ENCODE measurements at regions not wholly inside any gene's neighbourhood (a gene's known extent, or its start where the extent isn't known, plus 50 kb on each side); places are given as distances from the start of the nearest gene placed in this dataset.

DNA sequence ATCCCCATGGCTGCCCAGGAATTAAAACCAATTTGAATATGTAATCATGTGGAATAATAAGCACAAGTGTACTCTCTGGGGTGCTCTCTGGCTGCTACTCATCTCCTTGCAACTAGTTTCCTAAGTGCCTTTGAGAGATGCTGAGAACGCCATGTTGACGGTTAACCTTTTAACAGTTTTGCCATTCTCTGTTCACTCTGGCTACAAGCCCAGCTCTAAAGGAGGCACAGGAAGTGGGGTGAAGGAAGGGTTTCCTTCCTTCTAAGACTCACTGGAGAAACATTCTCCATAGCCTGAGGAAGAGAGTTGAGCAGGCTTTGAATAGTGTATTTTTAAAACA is 122.0 kb upstream of the ZC3H12C start:
- H3K4me1 ChIP-seq (ENCODE audit: control insufficient read depth, insufficient read depth, low read length): no peaks in the 10 kb centered on the region
- H3K36me3 Mint-ChIP-seq (ENCODE audit: low read depth): no peaks in the 10 kb centered on the region
- WGBS, 2 experiments (ENCODE audit: insufficient coverage in 1 of 2, insufficient read length in 1 of 2): 86% methylated on average over 2 of the region's 2 CpGs; no CpG with 5 or more reads in 1 of the 2 experiments
- no peak overlapping the region for H3K4me3 ChIP-seq (ENCODE audit: low read length)
- no peaks in the 10 kb centered on the region for H3K27me3 Mint-ChIP-seq (ENCODE audit: insufficient read depth)
- H3K4me1 Mint-ChIP-seq: no peaks in the 10 kb centered on the region
- H3K27ac Mint-ChIP-seq: no peak overlapping the region
- no peak overlapping the region for H3K4me3 Mint-ChIP-seq
- H3K27me3 ChIP-seq (ENCODE audit: control insufficient read depth, insufficient read depth, low read length, poor library complexity, severe bottlenecking): no peaks in the 10 kb centered on the region
- H3K9me3 Mint-ChIP-seq: no peaks in the 10 kb centered on the region
- DNase-seq: no peak
- no peaks in the 10 kb centered on the region for H3K36me3 ChIP-seq (ENCODE audit: control insufficient read depth, insufficient read depth, low read length)
- H3K9me3 ChIP-seq (ENCODE audit: control insufficient read depth, low read length): no peaks in the 10 kb centered on the region
- TF ChIP-seq, protein P1, sequence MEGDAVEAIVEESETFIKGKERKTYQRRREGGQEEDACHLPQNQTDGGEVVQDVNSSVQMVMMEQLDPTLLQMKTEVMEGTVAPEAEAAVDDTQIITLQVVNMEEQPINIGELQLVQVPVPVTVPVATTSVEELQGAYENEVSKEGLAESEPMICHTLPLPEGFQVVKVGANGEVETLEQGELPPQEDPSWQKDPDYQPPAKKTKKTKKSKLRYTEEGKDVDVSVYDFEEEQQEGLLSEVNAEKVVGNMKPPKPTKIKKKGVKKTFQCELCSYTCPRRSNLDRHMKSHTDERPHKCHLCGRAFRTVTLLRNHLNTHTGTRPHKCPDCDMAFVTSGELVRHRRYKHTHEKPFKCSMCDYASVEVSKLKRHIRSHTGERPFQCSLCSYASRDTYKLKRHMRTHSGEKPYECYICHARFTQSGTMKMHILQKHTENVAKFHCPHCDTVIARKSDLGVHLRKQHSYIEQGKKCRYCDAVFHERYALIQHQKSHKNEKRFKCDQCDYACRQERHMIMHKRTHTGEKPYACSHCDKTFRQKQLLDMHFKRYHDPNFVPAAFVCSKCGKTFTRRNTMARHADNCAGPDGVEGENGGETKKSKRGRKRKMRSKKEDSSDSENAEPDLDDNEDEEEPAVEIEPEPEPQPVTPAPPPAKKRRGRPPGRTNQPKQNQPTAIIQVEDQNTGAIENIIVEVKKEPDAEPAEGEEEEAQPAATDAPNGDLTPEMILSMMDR (conservative IDR thresholded peaks at IDR 0.05): no peak
- no peak overlapping the region for H3K9ac ChIP-seq (ENCODE audit: extremely low read depth, low read length, poor library complexity, severe bottlenecking)
- H3K27ac ChIP-seq (ENCODE audit: low read depth, low read length): no peak overlapping the region

GRCh38 chr11:109972181-109972715 is 120.9 kb upstream of the ZC3H12C start:
- TF ChIP-seq, protein P1 (conservative IDR thresholded peaks at IDR 0.05): no peak
- H3K4me3 ChIP-seq (ENCODE audit: low read length): no peak overlapping the region
- Mint-ChIP-seq H3K27ac (no peak overlapping the region), H3K4me1 (no peaks in the 10 kb centered on the region), H3K27me3 (ENCODE audit: insufficient read depth) (no peaks in the 10 kb centered on the region), H3K4me3 (no peak overlapping the region), H3K36me3 (ENCODE audit: low read depth) (no peaks in the 10 kb centered on the region), H3K9me3 (peaks cover under 1% of the 10 kb centered on the region)
- no peaks in the 10 kb centered on the region for H3K4me1 ChIP-seq (ENCODE audit: control insufficient read depth, insufficient read depth, low read length)
- no peaks in the 10 kb centered on the region for H3K36me3 ChIP-seq (ENCODE audit: control insufficient read depth, insufficient read depth, low read length)
- H3K9ac ChIP-seq (ENCODE audit: extremely low read depth, low read length, poor library complexity, severe bottlenecking): no peak overlapping the region
- H3K9me3 ChIP-seq (ENCODE audit: control insufficient read depth, low read length): no peaks in the 10 kb centered on the region
- no peak for DNase-seq
- WGBS, 2 experiments (ENCODE audit: insufficient coverage in 1 of 2, insufficient read length in 1 of 2): 91 to 96% methylated on average over 5 to 7 of the region's 7 CpGs
- no peak overlapping the region for H3K27ac ChIP-seq (ENCODE audit: low read depth, low read length)
- H3K27me3 ChIP-seq (ENCODE audit: control insufficient read depth, insufficient read depth, low read length, poor library complexity, severe bottlenecking): no peaks in the 10 kb centered on the region

DNA sequence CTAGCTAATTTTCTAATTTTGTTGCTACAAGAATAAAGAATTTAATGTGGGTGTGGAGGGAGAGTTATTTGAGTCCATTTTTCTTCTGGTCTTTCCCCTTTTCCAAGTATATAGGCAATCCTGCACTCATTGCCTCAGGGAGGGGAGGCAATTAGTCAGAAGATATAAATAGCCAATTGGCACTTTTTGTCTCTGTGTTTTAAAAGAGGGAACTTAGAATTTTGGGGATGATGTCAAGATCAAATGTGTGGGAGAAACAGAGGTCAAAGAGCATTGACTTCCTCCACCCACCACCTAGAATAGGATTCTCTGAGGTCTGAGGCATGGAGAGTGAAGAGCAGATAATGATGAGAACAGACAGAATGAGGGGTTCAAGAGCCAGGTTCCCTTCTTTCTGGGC is 120.3 kb upstream of the ZC3H12C start:
- H3K4me1 ChIP-seq (ENCODE audit: control insufficient read depth, insufficient read depth, low read length): no peaks in the 10 kb centered on the region
- H3K27ac Mint-ChIP-seq: no peak overlapping the region
- TF ChIP-seq, protein P1 (conservative IDR thresholded peaks at IDR 0.05): no peak
- H3K27me3 ChIP-seq (ENCODE audit: control insufficient read depth, insufficient read depth, low read length, poor library complexity, severe bottlenecking): no peaks in the 10 kb centered on the region
- no peak overlapping the region for H3K4me3 ChIP-seq (ENCODE audit: low read length)
- no peaks in the 10 kb centered on the region for H3K9me3 ChIP-seq (ENCODE audit: control insufficient read depth, low read length)
- H3K36me3 Mint-ChIP-seq (ENCODE audit: low read depth): no peaks in the 10 kb centered on the region
- H3K4me3 Mint-ChIP-seq: no peak overlapping the region
- DNase-seq: no peak
- H3K27me3 Mint-ChIP-seq (ENCODE audit: insufficient read depth): no peaks in the 10 kb centered on the region
- H3K27ac ChIP-seq (ENCODE audit: low read depth, low read length): no peak overlapping the region
- no peaks in the 10 kb centered on the region for H3K36me3 ChIP-seq (ENCODE audit: control insufficient read depth, insufficient read depth, low read length)
- no peaks in the 10 kb centered on the region for H3K4me1 Mint-ChIP-seq
- no peak overlapping the region for H3K9ac ChIP-seq (ENCODE audit: extremely low read depth, low read length, poor library complexity, severe bottlenecking)
- H3K9me3 Mint-ChIP-seq: peaks cover 4% of the 10 kb centered on the region
